Esophagus squamous epithelium (tissue), 4 donors: ENCODE measurements at regions not wholly inside any gene's neighbourhood (a gene's known extent, or its start where the extent isn't known, plus 50 kb on each side); places are given as distances from the start of the nearest gene placed in this dataset.

Experiments
- POLR2A ChIP-seq, 4 donors: fragments of 450-650 bp; IDR thresholded peaks; one replicate each; pipeline ENCODE4 v1.6.1; 2017; ENCODE audit warnings: antibody characterized with exemption in 4 of 4, mild to moderate bottlenecking in 4 of 4, moderate library complexity in 3 of 4
- TF ChIP-seq, protein P1 (sequence below), 6 experiments: fragments of 450-650 bp in 4 of 6; fragments of 200-600 bp in 2 of 6; sonication (generic) in 2 of 6; IDR thresholded peaks; one replicate each; pipeline ENCODE4 v1.5.1; 2016 to 2019; ENCODE audit warnings: antibody characterized with exemption in 6 of 6, mild to moderate bottlenecking in 4 of 6, moderate library complexity in 4 of 6

GRCh38 chr9:1869843-1870242 lies 145.3 kb upstream of the SMARCA2 start:
- TF ChIP-seq, protein P1, sequence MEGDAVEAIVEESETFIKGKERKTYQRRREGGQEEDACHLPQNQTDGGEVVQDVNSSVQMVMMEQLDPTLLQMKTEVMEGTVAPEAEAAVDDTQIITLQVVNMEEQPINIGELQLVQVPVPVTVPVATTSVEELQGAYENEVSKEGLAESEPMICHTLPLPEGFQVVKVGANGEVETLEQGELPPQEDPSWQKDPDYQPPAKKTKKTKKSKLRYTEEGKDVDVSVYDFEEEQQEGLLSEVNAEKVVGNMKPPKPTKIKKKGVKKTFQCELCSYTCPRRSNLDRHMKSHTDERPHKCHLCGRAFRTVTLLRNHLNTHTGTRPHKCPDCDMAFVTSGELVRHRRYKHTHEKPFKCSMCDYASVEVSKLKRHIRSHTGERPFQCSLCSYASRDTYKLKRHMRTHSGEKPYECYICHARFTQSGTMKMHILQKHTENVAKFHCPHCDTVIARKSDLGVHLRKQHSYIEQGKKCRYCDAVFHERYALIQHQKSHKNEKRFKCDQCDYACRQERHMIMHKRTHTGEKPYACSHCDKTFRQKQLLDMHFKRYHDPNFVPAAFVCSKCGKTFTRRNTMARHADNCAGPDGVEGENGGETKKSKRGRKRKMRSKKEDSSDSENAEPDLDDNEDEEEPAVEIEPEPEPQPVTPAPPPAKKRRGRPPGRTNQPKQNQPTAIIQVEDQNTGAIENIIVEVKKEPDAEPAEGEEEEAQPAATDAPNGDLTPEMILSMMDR (IDR thresholded peaks at IDR 0.05), result peak in 4 of 6 experiments; percentile 28 to 49 (median 28)
- TF ChIP-seq POLR2A (IDR thresholded peaks at IDR 0.05), result no peak
